ENCODE measurements at regions not wholly inside any gene's neighbourhood (a gene's known extent, or its start where the extent isn't known, plus 50 kb on each side); places are given as distances from the start of the nearest gene placed in this dataset.

- TF ChIP-seq CTCF (IDR thresholded peaks at IDR 0.05; ENCODE audit: low read length): no peak
- TF ChIP-seq EZH2 (IDR thresholded peaks at IDR 0.05; ENCODE audit: borderline replicate concordance, low read length): no peak
Observed at GRCh38 chr4:100839712-100840111, 321.9 kb upstream of the EMCN start.
